ENCODE measurements at regions not wholly inside any gene's neighbourhood (a gene's known extent, or its start where the extent isn't known, plus 50 kb on each side); places are given as distances from the start of the nearest gene placed in this dataset.
"Not testable (repeated sequence)": the region's sequence is repeated elsewhere in the genome, so short reads cannot be mapped to it uniquely, and the experiment has no call there.

DNA sequence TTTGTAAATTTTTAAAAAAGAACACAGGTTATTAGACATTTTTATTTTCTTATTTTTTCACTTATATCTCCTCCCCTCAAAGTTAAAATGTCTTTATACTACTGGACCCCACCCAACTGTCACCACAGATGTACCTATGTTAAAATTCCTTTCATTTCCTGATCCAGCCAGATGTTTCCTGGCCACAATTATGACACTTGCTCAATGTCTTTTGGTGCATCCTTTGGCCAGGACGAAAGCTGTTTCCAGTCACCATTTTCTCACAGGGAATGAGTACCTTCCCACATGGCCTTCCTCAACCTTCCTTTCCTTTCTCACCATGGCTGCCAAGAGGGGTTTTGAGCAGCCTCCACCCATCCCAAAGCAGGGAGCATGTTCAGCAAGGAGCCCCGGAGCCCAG lies 365.7 kb upstream of the MAF start:
- no peak for DNase-seq

- no peak for DNase-seq
Observed at GRCh38 chr16:79965718-79966117, 365.2 kb upstream of the MAF start.

DNA sequence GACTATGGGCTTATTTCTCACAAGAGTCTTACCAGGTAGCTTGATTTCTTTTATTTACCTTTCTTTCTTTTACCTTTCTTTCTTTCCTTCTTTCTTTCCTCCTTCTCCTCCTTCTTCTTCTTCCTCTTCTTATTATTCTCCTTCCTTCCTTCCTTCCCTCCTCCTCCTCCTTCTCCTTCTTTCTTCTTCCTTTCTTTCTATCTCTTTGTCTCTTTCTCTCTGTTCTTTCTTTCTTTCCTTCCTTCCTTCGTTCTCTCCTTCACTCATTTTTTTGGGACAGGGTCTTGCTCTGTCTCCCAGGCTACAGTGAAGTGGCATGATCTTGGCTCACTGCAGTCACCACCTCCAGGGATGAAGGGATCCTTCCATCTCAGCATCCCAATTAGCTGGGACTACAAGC lies 363.6 kb upstream of the MAF start:
- DNase-seq, result no peak

DNA sequence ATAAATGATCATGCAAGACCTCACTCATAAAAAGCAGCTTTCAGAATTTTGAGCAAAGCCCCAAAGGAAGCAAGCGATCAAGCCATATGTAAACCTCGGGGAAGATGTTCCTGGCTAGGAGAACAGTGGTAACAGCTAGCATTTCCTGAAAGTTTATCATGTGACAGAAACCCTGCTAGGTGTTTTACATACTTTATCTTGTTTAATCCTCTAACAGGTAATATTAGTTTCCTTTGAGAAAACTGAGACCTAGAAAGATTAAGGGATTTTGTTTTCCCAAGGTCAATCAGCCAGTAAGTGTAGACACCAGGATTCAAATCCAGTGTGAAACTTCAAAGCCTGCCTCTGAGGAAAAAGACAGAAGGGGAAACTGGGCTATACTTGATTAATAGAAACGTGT lies 362.4 kb upstream of the MAF start:
- DNase-seq, result no peak

DNA sequence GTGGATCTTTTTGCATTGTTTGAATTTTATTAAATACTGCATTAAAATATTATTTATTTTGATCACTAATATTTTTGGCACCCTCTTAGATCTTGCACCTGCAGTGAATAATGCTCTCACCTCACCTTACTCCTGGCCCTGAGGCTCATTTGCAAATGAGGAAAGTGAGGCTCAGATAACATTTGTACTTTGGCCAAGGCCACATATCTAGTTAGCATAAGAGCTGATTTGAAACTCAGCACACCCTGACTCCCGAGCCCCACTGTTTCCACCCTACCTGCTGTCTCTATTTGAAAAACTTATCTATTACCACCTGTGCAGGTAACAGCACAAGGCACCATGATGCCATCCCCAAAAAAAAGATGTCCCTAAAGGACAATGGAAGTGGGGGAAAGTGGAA lies 358.7 kb upstream of the MAF start:
- no peak for DNase-seq

DNA sequence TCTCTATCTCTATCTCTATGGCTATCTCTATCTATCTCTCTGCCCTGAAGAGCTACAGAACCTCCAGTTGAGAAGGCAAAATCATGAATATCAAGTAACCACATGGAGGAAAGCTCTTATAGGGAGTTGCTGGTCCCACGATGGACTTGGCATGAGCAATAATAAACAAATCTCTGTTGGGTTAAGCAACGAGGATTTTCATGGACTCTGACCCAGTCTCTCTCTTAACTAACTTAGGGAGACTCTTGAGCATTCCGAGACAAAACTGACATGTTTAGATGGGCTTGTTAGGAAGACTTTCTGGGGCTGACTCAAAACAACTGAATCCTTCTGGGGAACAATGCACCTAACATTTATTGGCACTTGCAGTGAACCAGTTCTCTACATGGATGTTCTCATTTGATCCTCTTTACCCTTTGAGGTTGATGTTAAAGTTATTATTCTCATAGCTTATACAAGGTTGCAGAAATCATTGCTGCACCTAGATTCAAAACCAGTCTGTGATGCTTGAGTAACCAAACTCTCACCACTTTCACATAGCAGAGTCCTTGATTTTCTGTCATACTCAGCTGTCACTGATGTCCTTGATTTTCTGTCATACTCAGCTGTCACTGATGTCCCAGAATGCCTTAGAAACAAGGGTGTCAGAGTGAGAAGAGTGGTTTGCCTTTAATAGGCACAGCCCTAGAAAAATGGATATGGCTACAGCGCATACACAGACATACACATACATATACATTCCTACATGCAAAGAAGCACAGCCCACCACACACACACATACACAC lies 354.6 kb upstream of the MAF start:
- DNase-seq, result no peak

- DNase-seq, result peak; percentile 58 to 73 (median 68)
Observed at GRCh38 chr16:79950932-79951719, 350.6 kb upstream of the MAF start.

- no peak for DNase-seq
Observed at GRCh38 chr16:79949417-79949816, 348.9 kb upstream of the MAF start.

GRCh38 chr16:79947771-79948170 lies 347.2 kb upstream of the MAF start:
- DNase-seq, result no peak

GRCh38 chr16:79946252-79946651 lies 345.7 kb upstream of the MAF start:
- DNase-seq, result no peak

- no peak for DNase-seq
Observed at GRCh38 chr16:79943736-79944135, 343.2 kb upstream of the MAF start.

- DNase-seq, result peak; percentile 3 to 42 (median 25)
Observed at GRCh38 chr16:79938575-79938974, 338.0 kb upstream of the MAF start.

DNA sequence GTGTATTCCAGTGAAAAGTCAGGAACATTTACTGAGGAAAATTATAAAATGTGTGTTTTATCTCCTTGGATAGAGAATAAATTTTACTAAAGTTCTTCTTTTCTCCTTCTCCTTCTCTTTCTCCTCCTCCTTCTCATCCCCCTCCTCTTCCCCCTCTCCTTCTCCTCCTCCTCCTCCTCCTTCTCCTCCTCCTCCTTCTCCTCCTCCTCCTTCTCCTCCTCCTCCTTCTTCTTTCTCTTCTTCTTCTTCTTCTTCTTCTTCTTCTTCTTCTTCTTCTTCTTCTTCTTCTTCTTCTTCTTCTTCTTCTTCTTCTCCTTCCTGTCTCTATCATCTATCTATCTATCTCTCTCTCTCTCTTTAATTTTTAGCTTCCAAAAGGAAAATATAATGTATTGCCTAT lies 337.1 kb upstream of the MAF start:
- DNase-seq, result not testable (repeated sequence)

- no peak for DNase-seq
Observed at GRCh38 chr16:79933603-79934002, 333.1 kb upstream of the MAF start.

DNA sequence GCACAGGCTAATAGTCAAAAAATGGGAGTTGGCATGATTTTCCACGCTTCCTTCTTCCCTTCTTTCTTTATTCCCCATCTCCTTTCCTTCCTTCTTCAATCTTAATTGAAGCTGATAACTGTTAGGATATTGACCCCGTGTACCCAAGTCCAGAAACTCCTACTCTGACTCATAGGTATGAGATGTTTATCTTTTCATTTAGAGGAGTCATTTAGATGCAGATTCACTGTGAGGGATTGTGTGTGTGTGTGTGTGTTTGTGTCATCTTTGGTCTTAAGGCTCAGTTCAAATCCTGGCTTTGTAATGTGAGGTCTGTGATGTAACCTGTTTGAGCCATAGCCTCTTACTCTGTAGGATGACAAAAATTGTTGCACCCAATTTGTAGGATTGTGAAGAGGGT lies 332.0 kb upstream of the MAF start:
- no peak for DNase-seq

- DNase-seq, result no peak
Observed at GRCh38 chr16:79931721-79932120, 331.2 kb upstream of the MAF start.

DNA sequence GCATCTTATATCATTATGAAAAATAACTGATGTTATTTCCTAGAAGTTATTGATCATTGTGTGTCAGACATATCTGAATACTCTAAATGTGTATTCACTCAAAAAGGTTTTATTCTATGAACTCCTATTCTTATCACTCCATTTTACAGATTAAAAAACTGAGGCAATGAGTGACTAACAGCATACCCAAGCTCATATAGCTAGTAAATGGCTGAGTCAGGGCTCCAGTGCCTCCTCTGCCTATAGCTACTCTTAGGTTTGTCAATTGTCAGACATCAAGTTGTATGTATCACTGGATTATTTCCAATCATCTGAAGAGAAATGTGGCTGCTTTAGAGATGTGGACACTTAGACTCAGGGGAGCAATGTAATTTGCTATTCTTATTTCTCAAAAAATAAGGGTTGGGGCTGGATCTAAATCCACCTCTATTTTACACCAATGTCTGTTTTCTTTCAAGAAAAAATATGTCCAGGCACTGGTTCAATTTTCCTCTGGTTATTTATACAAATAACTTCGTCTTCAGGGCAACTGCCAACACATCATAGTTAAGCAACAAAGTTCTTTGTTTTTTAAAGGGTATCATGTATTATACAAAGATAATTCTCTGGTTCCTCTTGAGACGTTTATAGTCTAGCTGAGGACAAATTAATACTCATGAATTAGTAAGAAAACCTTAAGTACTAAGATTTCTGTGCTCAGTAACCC lies 328.9 kb upstream of the MAF start:
- DNase-seq, result no peak

- DNase-seq, result no peak
Observed at GRCh38 chr16:79928142-79928873, 327.8 kb upstream of the MAF start.

DNA sequence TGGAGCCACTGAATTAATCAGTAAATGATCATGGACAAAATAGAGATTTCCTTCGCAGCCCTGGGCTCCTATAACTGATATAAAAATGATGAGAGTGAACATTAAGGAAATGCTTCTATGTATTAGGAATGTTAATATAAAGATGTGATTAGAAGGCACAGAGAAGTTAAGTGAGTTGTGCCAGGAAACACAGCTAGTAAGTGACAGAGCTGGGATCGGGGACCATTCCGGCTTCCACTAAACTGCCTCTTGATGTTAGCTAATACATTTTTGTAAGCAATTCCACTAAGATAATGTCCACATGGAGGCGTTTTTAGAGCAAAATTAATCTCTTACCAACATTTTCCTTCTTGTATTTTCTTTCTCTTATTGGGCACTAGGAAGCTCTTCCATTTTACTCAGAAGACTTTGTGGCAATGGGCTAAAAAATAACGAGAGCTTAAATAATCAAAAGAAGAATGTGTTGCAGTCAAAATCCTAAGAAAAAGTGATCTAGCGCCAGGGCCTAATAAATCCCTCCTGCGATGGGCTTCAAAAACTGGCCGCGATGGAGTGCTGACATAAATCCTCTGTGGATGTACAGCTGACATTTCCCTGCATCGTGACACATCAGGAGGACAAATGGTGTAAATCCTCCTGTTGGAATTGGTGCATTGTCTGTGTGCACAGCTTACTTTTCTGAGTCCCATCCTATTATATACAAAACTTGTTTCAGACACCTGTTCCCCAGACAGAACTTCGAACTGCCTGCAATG lies 326.1 kb upstream of the MAF start:
- DNase-seq, result no peak

GRCh38 chr16:79923431-79923830 lies 322.9 kb upstream of the MAF start:
- DNase-seq, result no peak

GRCh38 chr16:79920685-79921084 lies 320.1 kb upstream of the MAF start:
- no peak for DNase-seq

DNA sequence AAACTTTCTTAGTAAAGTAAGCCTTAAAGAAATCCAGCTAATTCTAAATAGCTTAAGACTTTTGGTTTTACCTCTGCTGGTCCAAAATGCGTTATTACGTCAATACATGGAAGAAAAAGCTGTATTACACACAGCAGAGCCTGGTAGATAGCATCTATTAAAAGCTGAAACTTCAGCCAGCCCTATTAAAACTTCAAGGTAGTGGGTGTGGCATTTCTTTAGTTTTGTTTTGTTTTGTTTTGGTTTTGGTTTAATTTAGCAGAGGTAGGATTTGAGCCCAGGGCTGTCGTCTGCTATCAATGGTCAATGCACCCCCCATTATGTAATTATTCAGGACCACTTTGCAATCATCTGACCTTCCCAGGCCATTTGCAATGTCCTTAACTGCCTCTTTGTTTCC lies 318.4 kb upstream of the MAF start:
- DNase-seq, result no peak
